ENCODE measurements at regions not wholly inside any gene's neighbourhood (a gene's known extent, or its start where the extent isn't known, plus 50 kb on each side); places are given as distances from the start of the nearest gene placed in this dataset.

DNA sequence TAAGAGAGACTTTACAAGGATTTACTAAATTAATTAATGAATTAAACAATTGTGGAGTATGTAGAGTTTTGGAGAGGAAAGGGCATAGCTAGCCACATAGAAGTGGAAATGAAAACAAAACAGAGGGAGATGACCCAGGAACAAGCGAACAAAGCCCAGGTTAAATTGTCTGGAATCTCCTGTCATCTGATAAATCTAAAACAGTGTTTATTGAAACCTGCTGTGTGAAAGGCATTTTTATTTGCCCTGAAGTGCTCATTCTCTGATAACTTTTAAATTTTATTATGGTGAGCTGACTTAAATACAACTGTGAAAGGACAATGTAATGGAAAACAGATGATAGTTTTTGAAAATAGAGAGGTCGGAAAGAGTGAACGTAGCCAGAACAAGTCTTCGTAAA, 682.8 kb upstream of the KIRREL3 start:
- ChIA-PET POLR2A (no interaction called here), CTCF (interaction anchor here (0.7 kb wide), 1 partner anchor 15 kb away, joined by 3 read pairs; no protein-coding TSS in a partner anchor)
- Histone ChIP-seq H3F3A (replicated peaks; ENCODE audit: insufficient read depth) (no peaks in the 10 kb centered on the region), H3K4me3 (ENCODE audit: low read depth in 2 of 2, low read length in 1 of 2) (no peak overlapping the region), H3K9me3 (no peaks in the 10 kb centered on the region; the same call in 1 of the 2 replicates), H2AFZ (ENCODE audit: low read depth) (no peak overlapping the region), H4K20me1 (ENCODE audit: insufficient read depth) (no peaks in the 10 kb centered on the region), H3K27ac (ENCODE audit: low read depth in 2 of 2, low read length in 1 of 2) (peak overlapping the region in 1 of 2 experiments; percentile 68; a peak in 2 of 4 replicates), H3K79me2 (ENCODE audit: insufficient read depth) (no peaks in the 10 kb centered on the region), H3K9ac (no peak overlapping the region), H3K4me1 (ENCODE audit: control insufficient read depth in 1 of 2, insufficient read depth in 2 of 2, low read depth in 1 of 2, low read length in 1 of 2) (peaks cover 0 to 7% of the 10 kb centered on the region in 2 experiments; a peak in 2 of 4 replicates), H3K4me2 (no peak overlapping the region), H3K9me2 (no peaks in the 10 kb centered on the region), H3K36me3 (replicated peaks in 1 of 2; ENCODE audit: control insufficient read depth in 1 of 2, insufficient read depth in 2 of 2, low read length in 1 of 2) (no peaks in the 10 kb centered on the region), H3K27me3 (ENCODE audit: insufficient read depth) (no peaks in the 10 kb centered on the region)
- peak; percentile 16 for DNase-seq
- WGBS (ENCODE audit: low lambda C conversion rate) = 18% methylated on average over 4 of the region's 4 CpGs
- TF ChIP-seq RCOR1 (IDR thresholded peaks at IDR 0.05; ENCODE audit: low read length) = peak; percentile 96
- TF ChIP-seq, protein P1, sequence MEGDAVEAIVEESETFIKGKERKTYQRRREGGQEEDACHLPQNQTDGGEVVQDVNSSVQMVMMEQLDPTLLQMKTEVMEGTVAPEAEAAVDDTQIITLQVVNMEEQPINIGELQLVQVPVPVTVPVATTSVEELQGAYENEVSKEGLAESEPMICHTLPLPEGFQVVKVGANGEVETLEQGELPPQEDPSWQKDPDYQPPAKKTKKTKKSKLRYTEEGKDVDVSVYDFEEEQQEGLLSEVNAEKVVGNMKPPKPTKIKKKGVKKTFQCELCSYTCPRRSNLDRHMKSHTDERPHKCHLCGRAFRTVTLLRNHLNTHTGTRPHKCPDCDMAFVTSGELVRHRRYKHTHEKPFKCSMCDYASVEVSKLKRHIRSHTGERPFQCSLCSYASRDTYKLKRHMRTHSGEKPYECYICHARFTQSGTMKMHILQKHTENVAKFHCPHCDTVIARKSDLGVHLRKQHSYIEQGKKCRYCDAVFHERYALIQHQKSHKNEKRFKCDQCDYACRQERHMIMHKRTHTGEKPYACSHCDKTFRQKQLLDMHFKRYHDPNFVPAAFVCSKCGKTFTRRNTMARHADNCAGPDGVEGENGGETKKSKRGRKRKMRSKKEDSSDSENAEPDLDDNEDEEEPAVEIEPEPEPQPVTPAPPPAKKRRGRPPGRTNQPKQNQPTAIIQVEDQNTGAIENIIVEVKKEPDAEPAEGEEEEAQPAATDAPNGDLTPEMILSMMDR (IDR thresholded peaks at IDR 0.05) = no peak
- no peak for TF ChIP-seq TAF1 (IDR thresholded peaks at IDR 0.05; ENCODE audit: borderline replicate concordance, low read depth, low read length)
- peak; percentile 21; the same call in 1 of the 2 replicates for TF ChIP-seq RFX5 (IDR thresholded peaks at IDR 0.05; ENCODE audit: low read length)
- no peak for TF ChIP-seq RXRA (IDR thresholded peaks at IDR 0.05; ENCODE audit: borderline replicate concordance, low read depth)
- no peak for TF ChIP-seq GABPA (IDR thresholded peaks at IDR 0.05; ENCODE audit: low read depth)
- TF ChIP-seq FOXM1 (IDR thresholded peaks at IDR 0.05; ENCODE audit: low read depth) = no peak
- TF ChIP-seq YY1 (IDR thresholded peaks at IDR 0.05; ENCODE audit: low read depth) = no peak
- no peak for TF ChIP-seq EZH2phosphoT487 (IDR thresholded peaks at IDR 0.05; ENCODE audit: borderline replicate concordance, low read depth)
- TF ChIP-seq, protein P2, sequence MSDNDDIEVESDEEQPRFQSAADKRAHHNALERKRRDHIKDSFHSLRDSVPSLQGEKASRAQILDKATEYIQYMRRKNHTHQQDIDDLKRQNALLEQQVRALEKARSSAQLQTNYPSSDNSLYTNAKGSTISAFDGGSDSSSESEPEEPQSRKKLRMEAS (IDR thresholded peaks at IDR 0.05; ENCODE audit: low read depth) = no peak
- no peak for TF ChIP-seq MXI1 (IDR thresholded peaks at IDR 0.05; ENCODE audit: low read depth, low read length)
- peak; percentile 92 for TF ChIP-seq GATA2 (CRISPR knock-in tag; IDR thresholded peaks at IDR 0.05)
- peak; percentile 83 for TF ChIP-seq FOXJ3 (CRISPR knock-in tag; IDR thresholded peaks at IDR 0.05)
- peak; percentile 67 for TF ChIP-seq CHD2 (IDR thresholded peaks at IDR 0.05; ENCODE audit: low read length, partially characterized antibody)
- TF ChIP-seq, protein P3, sequence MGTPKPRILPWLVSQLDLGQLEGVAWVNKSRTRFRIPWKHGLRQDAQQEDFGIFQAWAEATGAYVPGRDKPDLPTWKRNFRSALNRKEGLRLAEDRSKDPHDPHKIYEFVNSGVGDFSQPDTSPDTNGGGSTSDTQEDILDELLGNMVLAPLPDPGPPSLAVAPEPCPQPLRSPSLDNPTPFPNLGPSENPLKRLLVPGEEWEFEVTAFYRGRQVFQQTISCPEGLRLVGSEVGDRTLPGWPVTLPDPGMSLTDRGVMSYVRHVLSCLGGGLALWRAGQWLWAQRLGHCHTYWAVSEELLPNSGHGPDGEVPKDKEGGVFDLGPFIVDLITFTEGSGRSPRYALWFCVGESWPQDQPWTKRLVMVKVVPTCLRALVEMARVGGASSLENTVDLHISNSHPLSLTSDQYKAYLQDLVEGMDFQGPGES (IDR thresholded peaks at IDR 0.05; ENCODE audit: low read depth, low read length) = no peak
- TF ChIP-seq, protein P4, sequence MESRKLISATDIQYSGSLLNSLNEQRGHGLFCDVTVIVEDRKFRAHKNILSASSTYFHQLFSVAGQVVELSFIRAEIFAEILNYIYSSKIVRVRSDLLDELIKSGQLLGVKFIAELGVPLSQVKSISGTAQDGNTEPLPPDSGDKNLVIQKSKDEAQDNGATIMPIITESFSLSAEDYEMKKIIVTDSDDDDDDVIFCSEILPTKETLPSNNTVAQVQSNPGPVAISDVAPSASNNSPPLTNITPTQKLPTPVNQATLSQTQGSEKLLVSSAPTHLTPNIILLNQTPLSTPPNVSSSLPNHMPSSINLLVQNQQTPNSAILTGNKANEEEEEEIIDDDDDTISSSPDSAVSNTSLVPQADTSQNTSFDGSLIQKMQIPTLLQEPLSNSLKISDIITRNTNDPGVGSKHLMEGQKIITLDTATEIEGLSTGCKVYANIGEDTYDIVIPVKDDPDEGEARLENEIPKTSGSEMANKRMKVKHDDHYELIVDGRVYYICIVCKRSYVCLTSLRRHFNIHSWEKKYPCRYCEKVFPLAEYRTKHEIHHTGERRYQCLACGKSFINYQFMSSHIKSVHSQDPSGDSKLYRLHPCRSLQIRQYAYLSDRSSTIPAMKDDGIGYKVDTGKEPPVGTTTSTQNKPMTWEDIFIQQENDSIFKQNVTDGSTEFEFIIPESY (IDR thresholded peaks at IDR 0.05; ENCODE audit: borderline replicate concordance, low read depth) = no peak
- TF ChIP-seq RAD21 (IDR thresholded peaks at IDR 0.05; ENCODE audit: low read length) = peak; percentile 19; the same call in 1 of the 2 replicates
- TF ChIP-seq MEF2A (IDR thresholded peaks at IDR 0.05; ENCODE audit: borderline replicate concordance, low read depth) = no peak
- TF ChIP-seq EP300 (IDR thresholded peaks at IDR 0.05; ENCODE audit: borderline replicate concordance in 1 of 2, low read depth in 1 of 2, low read length in 1 of 2) = peak in 1 of 2 experiments; percentile 97; a peak in 2 of 4 replicates
- TF ChIP-seq, protein P5, sequence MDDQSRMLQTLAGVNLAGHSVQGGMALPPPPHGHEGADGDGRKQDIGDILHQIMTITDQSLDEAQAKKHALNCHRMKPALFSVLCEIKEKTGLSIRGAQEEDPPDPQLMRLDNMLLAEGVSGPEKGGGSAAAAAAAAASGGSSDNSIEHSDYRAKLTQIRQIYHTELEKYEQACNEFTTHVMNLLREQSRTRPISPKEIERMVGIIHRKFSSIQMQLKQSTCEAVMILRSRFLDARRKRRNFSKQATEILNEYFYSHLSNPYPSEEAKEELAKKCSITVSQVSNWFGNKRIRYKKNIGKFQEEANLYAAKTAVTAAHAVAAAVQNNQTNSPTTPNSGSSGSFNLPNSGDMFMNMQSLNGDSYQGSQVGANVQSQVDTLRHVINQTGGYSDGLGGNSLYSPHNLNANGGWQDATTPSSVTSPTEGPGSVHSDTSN (IDR thresholded peaks at IDR 0.05) = no peak

All from SK-N-SH (cell line).